HG02970 (cell line): ENCODE measurements at regions not wholly inside any gene's neighbourhood (a gene's known extent, or its start where the extent isn't known, plus 50 kb on each side); places are given as distances from the start of the nearest gene placed in this dataset.
A peak's percentile ranks its signal among the peaks of the same experiment; 100 is the strongest.

ENCODE experiments used
- ATAC-seq: cut with Tn5 transposase; IDR thresholded peaks from one replicate; pipeline ENCODE4 v1.9.1; 2021; ENCODE audit warnings: mild to moderate bottlenecking, moderate library complexity, moderate number of reproducible peaks; ENCODE audit not compliant: unreplicated experiment, low FRiP score

DNA sequence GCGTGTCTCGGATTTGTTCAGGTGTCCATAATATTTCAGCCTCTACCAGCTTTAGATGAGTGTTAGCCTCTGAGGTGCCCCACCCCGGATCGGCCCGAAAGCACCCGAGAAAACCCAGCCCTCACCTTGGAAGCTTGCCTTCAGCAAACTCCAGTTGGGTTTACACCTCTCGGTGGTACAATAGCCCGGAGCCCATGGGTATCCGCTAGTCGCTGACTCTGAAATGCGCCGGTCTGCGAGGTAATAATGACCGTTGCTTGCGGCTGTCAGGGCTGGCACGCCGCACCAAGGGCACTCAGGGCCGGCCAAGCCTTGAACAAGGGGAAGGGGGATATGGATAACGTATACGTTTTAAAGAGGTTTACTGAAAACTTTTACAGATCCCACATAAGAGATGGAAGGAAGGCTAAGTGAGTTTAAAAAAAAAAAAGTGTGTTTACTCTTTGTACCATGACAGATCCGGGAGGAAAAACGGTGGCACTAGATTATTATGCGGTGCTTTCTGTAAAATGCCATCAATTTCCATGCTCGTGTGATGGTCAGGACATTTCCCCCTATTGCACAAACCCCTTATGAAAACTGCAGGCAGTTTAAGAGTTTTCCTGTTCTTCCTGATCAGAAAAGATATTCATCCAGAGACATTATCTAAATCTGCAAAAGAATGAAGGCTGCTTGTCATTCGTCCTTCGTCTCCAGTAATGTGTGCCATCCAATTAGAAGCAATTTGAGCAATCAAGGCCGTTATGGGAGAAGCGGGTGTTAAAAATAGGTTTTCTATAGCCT lies 124.2 kb downstream of the TMEM161B start:
- no peak for ATAC-seq

DNA sequence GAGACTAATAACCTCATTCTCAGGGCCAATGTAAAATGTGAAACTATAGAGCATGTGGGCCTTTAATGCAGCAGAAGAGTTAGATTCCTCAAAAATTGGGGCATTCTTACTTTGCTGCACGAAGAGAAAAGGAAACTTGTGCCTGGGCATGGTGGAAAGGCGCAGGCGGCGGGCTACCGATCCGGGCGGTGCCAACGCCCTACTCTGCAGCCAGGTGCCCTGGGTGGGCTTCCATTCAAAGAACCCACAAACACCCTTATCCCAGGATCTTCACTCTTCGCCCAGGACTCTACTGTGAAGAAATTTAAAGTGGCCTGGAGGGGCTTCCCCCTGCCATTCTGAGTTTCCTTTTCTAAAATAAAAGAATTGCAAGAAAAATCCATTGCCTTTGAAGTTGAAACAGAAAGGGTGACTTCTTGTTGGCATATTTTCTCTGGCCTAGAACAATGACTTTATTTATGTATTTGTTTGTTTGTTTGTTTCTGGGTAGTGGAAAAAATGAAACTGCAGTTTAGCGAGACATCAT lies 124.9 kb downstream of the TMEM161B start:
- no peak for ATAC-seq

DNA sequence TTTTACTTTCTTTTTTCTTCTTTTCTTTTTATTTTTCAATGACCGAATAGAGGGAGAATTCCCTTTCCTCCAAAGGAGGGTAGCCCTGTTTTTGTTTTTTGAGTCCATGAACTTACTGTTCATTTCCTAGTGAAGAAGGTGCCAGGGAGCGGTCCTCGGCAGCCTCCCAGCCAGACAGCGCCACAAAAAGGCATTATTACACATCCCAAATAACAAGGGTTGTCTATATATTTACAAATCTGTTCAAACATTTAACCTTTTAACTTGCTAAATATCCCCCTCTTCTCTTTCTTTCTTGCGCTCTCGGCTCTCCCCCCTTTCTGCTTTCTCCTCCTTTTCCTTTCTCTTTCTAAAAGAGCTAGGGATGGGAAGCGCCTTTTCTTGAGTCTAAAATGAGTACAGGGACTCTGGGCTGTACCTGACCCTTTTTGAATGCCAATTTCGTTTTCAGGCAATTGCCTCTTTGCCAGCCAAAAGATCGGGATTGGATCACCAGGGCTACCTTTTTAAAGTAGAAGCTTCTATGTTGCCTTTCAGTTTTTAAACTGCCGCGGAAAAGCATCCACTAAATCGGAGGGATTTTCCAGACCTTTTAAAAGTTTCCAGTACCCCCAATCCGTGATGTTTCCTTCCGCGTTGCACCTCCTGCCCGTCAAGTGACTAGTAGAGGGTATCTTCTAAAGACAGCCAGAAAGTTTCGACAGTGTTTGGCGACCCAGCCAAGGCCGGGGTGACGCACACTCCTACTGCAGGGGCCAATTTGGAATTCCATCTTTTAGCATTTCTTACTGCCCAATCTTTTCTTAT lies 125.6 kb downstream of the TMEM161B start:
- no peak for ATAC-seq

DNA sequence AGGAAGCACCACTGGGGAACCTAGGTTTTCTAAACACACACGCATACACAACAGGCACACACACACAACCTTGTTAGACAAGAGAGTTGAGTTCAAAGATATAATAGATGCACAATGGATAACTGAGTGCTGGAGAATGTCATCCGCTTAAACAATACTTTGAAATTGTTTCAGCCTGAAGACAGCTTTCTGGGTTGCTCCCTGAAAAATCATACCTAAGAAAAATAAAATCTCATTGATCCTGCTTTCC lies 126.1 kb downstream of the TMEM161B start:
- ATAC-seq, result no peak

DNA sequence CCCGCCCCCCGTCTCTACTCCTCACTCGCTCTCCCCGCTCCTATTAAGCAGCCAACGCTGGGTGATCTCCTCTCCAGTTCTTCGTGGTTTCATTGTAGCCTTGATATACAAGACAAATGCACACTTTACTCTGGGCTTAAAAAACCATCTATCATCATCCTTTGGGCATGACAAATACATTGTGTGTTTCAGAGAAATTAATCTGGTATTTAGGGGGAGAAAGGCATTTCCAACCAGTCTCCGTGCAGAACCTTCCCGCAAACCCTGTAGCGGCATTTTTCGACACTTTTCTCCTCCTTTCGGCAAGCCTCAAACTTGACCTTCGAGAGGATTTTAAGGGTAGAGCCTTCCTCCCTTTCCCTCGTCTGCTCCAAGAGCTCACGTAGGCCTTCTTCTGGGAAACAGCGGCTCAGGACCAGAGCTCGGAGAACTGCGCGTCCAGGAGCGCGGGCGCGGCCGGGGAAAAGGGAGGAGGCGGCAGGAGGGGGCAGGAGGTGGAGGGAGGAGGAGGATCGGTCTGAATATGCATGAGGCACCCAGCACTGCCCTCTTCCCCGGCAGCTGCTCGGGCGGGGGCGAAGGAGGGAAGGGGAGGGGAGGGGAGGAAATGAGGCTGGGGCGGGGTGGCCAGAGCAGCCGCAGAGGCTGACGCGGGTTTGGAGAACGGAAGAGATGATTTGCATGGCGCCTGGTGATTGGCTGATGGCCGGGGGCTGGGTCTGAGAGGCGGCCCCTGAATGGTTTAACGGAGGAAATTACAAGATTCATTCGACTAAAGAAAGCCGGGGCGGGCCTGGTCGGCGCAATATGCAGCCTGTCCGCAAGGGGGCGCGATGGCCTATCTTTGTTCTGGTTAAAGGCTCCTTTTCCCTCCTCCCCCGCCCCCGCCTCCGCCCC lies 127.5 kb downstream of the TMEM161B start:
- peak; percentile 97 for ATAC-seq

DNA sequence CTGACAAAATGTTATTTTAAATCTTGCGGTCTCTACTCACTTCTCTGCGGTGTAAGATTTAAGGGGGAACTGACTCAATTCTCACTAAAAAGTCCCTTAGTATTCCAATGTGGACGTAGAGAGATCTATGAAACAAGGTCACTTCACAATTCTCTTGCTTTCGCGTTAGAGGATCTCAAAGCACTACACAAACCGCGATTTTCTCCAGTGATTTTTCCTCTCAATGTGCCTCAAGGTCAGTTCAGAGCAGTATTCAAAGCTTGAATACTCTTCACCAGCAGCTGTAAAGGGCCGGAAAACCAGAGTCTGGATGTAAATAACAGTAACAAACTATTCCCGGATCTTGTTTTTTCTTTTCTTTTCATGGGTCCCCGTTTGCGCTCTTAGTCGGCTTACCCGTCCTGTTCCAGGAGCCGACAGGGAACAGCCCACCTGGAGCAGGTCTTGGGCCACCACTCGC lies 128.2 kb downstream of the TMEM161B start:
- ATAC-seq, result no peak

DNA sequence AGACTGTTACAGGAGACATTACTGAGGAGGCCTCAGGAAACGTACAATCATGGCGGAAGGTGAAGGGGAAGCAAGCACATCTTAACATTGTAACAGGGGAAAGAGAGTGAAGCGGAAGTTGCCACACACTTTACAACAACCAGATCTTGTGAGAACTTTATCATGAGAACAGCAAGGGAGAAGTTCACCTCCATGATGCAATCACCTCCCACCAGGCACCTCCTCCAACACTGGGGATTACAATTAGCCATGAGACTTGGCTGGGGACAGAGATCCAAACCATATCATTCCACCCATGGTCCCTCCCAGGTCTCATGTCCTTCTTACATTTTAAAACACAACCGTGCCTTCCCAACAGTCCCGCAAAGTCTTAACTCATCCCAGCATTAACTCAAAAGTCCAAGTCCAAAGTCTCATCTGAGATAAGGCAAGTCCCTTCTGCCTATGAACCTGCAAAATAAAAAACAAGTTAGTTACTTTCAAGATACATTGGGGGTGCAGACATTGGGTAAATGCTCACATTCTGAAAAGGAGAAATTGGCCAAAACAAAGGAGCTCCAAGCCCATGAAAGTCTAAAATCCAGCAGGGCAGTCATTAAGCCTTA lies 138.3 kb downstream of the TMEM161B start:
- ATAC-seq, result no peak

DNA sequence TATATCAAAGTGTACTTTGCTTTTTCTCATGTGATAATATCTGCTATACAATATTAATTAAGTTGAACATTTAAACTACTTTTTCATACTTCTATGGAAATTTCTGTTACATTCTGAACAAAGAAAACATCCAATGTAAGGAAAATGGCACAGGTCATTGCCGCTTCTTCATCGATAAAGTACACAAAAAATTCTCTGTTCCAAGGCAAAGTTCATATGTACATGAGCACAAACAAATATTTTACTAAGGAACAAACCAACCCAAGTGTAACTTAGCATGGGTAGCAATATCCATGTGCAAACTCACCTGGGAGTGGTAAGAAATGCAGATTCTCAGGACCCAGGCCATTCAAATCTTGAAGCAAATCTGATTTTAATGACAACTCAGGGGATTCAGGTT lies 139.8 kb downstream of the TMEM161B start:
- ATAC-seq, result no peak

DNA sequence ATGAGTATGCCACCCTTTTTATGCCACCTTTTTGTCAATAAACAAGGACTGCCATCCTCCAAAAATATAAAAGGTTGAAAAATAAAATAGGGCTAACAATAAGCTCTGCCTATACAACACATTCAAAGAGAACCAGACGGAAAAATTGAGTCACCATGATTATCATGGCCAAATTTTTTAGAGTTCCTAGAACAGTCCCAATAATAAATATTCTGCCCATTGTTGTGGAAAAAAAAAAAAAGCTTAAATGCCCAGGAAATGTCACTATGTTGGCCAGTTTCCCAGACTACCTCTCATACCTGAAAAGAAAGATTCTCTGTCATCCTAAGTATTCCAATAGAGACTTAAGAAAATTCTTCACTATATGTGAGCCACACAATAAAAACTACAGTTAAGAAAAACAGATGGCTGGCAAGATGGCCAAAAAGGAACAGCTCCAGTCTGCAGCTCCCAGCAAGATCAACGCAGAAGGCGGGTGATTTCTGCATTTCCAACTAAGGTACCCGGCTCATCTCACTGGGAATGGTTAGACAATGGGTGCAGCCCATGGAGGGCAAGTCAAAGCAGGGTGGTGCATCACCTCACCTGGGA lies 149.0 kb downstream of the TMEM161B start:
- no peak for ATAC-seq

DNA sequence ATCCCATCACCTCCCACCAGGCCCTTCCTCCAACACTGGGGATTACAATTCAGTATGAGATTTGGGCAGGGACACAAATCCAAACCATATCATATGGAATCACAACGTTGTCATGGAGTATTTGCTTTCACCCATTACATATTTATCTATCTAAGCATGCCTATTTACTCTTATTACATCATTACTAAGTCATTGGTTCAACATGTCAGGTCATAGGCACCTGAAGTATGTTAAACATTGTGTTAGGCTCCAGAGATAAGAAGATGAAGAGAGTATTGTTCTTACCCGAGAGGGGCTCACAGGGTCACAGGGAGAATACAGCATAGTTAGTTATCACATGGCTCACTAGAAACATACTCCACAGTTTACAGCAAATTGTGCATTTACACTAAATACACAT lies 150.5 kb downstream of the TMEM161B start:
- ATAC-seq, result no peak

DNA sequence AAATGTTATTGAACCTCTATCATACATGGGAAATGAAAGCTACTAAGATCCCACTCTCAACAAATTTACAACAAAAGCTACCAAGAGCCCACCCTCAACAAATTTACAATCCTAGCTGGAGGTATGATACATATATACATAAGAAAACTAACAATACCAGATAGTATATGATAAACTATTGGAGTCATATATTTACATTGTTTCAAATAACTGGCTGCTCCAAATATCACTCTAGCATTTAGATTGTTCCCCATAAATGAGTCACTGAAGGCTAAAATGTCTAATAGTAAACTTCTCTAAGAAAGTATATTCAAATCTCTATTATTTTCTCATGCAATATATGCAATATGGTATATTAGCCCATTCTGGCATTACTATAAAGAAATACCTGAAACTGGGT lies 151.1 kb downstream of the TMEM161B start:
- no peak for ATAC-seq

DNA sequence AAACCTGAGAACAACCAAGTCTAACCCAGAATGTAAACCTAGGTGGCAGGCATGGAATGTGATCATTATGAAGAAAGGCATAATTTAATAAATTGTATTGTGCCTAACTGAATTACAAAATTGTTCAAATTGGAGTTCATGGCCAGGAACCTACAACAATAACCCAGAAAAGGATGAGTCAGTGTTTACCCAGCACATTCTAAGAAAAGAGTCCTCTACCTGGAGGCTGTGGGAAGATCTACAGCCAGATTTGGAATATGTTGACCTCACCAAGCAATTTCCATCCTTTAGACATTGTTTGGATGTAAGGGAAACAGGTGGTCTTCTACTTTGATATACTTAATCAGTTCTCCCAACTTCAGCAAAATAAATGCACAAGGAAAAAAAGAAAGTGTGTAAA lies 152.2 kb downstream of the TMEM161B start:
- ATAC-seq, result no peak

DNA sequence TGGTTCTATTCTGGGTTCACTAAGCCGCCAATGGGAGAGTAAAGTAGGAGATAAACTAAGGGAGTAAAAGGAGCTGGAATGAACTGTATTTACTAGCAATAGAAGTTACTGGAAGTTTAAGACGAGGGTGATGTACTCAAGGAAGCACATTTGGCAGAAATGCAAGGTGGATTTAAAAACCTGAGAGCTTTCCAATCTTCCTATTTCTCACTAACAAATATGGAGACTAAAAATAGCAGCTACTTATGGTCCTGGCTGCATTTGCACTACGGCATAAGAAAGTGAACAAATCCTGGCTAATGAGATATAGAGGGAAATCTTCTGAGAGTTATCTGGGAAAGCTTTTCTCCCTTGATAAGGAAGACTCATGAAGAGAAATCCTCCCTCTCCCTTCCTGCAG lies 153.4 kb downstream of the TMEM161B start:
- no peak for ATAC-seq

DNA sequence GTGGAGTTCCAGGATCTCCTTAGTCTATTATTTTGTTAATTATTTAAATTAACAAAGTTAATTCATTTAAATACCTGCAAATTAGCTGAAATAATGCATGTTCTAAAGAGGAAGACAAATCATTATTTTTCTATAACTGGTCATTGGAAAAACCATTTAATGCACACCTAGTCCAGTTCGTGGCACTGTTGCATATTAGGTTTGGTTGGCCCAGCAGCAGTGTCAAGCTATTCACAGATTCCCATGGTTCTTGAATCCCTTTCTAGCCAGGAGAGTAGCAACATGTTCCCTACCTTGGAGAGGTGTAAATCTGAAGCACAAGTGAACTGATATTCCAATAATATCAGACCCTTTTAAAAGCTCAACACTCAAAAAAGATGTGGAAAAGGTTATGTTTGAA lies 155.2 kb downstream of the TMEM161B start:
- ATAC-seq, result no peak

DNA sequence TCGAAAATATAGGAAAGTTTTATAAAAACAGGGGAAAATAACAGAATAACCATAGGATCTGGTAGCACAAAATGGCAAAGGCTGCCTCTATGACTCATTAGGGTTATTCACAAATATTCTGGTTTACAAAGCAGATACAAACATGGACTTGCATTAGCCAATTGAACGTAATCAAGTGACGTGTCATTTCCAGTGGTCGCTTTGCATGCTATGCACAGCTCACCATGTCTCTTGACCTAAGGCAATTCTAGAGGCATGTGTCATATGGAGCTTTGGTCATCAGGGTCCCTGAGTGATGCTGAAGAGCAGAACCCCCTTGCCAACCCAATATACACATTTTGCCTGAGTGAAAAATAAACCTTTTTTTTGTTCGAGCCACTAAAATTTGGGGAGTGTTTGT lies 158.8 kb downstream of the TMEM161B start:
- no peak for ATAC-seq

DNA sequence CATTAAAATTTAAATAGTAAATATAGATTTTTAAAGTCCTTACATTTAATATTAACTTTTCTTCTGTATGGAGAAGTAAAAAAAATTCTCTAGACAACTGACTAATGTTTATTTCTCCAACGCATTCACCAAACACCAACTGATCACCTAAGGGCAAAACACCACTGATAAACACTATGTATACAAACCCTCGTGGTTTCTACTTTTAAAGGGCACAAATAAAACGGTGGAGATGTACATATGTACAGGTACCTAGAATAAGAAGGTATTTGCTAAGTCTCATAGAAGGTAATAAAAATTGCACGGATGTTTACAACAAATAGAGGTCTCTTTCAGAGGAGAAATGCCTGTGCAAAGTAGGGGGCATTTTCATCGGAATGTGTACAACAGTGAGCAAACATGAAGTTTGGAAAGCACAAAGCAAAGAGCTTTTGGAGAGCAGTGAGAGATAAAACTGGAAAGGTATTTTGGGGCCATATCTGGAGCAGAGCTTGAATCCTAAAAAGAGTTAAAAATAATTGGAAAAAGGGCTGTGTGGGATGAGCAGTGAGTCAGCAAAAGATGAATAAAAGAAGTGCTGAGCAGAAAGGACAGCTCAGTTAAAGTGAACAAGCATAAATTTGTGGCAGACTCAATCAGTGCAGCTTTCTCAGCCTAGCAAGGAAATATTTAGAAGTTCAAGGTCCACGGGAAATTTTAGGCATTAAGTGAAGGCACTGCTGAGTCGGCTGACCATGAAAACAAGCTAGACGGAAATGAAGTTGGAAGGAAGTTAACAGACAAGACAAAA lies 160.0 kb downstream of the TMEM161B start:
- no peak for ATAC-seq

DNA sequence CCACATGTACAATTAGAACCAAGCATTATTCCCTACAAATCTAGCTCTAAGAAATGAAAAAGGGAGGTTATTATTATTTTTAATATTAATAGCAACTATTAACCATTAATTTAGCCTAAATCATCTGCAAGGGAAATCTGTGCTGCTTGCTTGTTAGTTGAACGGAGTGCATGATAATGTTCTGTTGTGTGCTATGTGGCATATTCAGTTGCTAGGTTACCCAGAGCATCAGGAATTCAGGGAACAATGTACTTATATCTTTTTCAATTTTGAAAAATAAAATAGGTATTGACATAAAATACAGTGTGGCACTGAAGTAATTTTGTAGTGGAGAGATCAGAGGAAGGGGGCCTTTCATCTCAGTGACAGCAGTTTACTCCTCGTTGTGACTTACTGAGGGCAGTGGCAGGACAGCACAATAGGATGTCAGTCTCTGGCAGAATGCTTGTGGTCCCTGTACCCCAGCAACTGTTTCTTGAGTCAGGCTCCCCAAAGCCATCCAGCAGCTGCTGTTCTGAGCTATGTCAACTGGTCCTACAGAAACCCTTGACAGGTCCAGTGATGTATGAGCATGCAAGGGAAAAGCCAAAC lies 173.6 kb downstream of the TMEM161B start:
- ATAC-seq, result no peak

DNA sequence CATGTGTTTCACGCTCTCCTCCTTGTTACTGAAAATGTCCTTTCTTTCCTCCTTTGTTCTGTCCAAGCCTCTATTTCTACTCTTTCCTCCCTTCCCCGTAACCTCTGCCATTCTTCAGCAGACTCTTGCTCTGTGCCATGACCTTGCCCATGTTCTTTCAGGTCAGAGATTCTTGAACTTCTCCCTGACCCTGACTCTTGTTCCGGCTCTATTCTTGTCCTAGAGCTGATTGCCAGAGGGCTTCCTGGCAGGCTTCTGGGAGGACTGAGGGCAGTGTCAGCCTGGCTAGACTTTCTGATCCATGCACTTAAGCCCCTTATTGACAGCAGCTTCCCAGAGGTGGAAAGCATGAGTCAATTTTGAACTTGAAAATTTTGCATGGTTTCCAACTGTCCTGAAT lies 174.2 kb downstream of the TMEM161B start:
- ATAC-seq, result no peak

DNA sequence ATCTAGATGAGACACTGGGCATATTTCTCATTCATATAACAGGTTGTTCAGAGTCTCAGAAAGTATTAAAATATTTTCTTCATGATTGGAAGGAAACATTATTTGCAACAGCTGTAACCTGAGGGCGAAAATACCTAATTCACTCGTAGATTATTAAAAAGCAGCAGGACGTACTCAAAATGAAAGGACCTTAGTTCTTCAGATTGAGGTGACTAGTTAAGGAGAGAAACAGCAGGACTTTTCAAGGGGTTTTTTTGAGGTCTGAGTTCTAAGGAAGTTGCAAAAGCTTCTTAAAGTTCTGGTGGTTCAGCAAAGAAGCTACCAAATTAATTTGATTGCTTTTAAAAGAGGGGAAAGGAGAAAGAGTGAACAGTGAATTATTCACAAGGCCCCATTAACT lies 174.9 kb downstream of the TMEM161B start:
- no peak for ATAC-seq
